Renal cortical epithelial cell (primary cell): ENCODE measurements at regions not wholly inside any gene's neighbourhood (a gene's known extent, or its start where the extent isn't known, plus 50 kb on each side); places are given as distances from the start of the nearest gene placed in this dataset.
A peak's percentile ranks its signal among the peaks of the same experiment; 100 is the strongest.

Experiments
- DNase-seq: peaks from one replicate; pipeline ENCODE4 v3.0.0-alpha.2; 2011; ENCODE audit warnings: low read depth

GRCh38 chr17:56648321-56648720 is 54.8 kb downstream of the NOG start:
- DNase-seq, result no peak

GRCh38 chr17:56648806-56649205 is 55.3 kb downstream of the NOG start:
- DNase-seq, result no peak

GRCh38 chr17:56652628-56653027 is 59.1 kb downstream of the NOG start:
- DNase-seq, result no peak

GRCh38 chr17:56653877-56654276 is 60.4 kb downstream of the NOG start:
- DNase-seq, result peak; percentile 72

- DNase-seq, result no peak
Measured at GRCh38 chr17:56656701-56657327, 63.3 kb downstream of the NOG start.

GRCh38 chr17:56658648-56659047 is 65.1 kb downstream of the NOG start:
- DNase-seq, result no peak

GRCh38 chr17:56659622-56660021 is 66.1 kb downstream of the NOG start:
- no peak for DNase-seq

- no peak for DNase-seq
Measured at GRCh38 chr17:56661906-56662305, 68.4 kb downstream of the NOG start.

- DNase-seq, result no peak
Measured at GRCh38 chr17:56665864-56666263, 72.4 kb downstream of the NOG start.

- DNase-seq, result no peak
Measured at GRCh38 chr17:56667925-56668458, 74.5 kb downstream of the NOG start.

- DNase-seq, result no peak
Measured at GRCh38 chr17:56672195-56672594, 78.7 kb downstream of the NOG start.

- DNase-seq, result no peak
Measured at GRCh38 chr17:56674401-56674925, 81.0 kb downstream of the NOG start.

GRCh38 chr17:56675876-56676660 is 82.6 kb downstream of the NOG start:
- DNase-seq, result no peak

GRCh38 chr17:56676810-56677209 is 83.3 kb downstream of the NOG start:
- peak; percentile 18 for DNase-seq

GRCh38 chr17:56678249-56679114 is 85.0 kb downstream of the NOG start:
- no peak for DNase-seq

GRCh38 chr17:56679115-56679776 is 85.7 kb downstream of the NOG start:
- peak; percentile 48 for DNase-seq

GRCh38 chr17:56679777-56680422 is 86.4 kb downstream of the NOG start:
- peak; percentile 30 for DNase-seq

- no peak for DNase-seq
Measured at GRCh38 chr17:56680676-56681075, 87.2 kb downstream of the NOG start.

GRCh38 chr17:56681561-56682266 is 88.2 kb downstream of the NOG start:
- DNase-seq, result peak; percentile 98

GRCh38 chr17:56688151-56688550 is 94.7 kb downstream of the NOG start:
- no peak for DNase-seq
